CD4-positive, alpha-beta T cell (primary cell): ENCODE measurements at regions not wholly inside any gene's neighbourhood (a gene's known extent, or its start where the extent isn't known, plus 50 kb on each side); places are given as distances from the start of the nearest gene placed in this dataset.

ENCODE experiments used
- ATAC-seq: fragments of 200-7000 bp; cut with Tn5 transposase; one replicate; pipeline ENCODE4 v1.10.0; 2022; ENCODE audit warnings: mild to moderate bottlenecking; ENCODE audit not compliant: poor library complexity
- CTCF ChIA-PET: fragments of 350-600 bp; sonication (Branson Sonifier 250); formaldehyde crosslinking; loops from one replicate; lab custom pipeline; 2021; ENCODE audit warnings: antibody characterized with exemption, inconsistent platforms; lab: Charles Lee
- POLR2A ChIA-PET: fragments of 350-600 bp; sonication (Branson Sonifier 250); formaldehyde crosslinking; loops from one replicate; lab custom pipeline; 2021; ENCODE audit warnings: antibody characterized with exemption, inconsistent platforms; lab: Charles Lee
- DNase-seq, 14 experiments: peaks; one replicate each; pipeline ENCODE4 v3.0.0-alpha.2; 2013 to 2020; ENCODE audit warnings: mixed read lengths in 2 of 14
- H3K27ac ChIP-seq, 2 donors: one replicate each; pipeline versions ENCODE4 v1.5.1 to v1.7.0; 2013; ENCODE audit warnings: low read length in 2 of 2, low read depth in 1 of 2, mild to moderate bottlenecking in 1 of 2
- H3K27me3 ChIP-seq, 2 experiments: 1 replicate in 1 of 2; 2 replicates in 1 of 2; pipeline versions ENCODE4 v1.6.1 to v1.7.0; 2013; ENCODE audit warnings: low read length in 2 of 2, control low read depth in 1 of 2, mild to moderate bottlenecking in 1 of 2, moderate library complexity in 1 of 2; ENCODE audit not compliant: insufficient read depth in 2 of 2, control insufficient read depth in 1 of 2
- H3K36me3 ChIP-seq: one replicate; pipeline ENCODE4 v1.6.1; 2013; ENCODE audit warnings: low read length, control low read depth; ENCODE audit not compliant: insufficient read depth
- H3K4me1 ChIP-seq: one replicate; pipeline ENCODE4 v1.6.1; 2013; ENCODE audit warnings: low read length, control low read depth; ENCODE audit not compliant: insufficient read depth
- H3K4me3 ChIP-seq: one replicate; pipeline ENCODE4 v1.5.1; 2013; ENCODE audit warnings: mild to moderate bottlenecking, low read length, moderate library complexity
- H3K9me3 ChIP-seq, 2 experiments: 1 replicate in 1 of 2; 2 replicates in 1 of 2; pipeline versions ENCODE4 v1.6.1 to v1.7.0; 2013; ENCODE audit warnings: low read length in 2 of 2, mild to moderate bottlenecking in 2 of 2, control low read depth in 1 of 2, moderate library complexity in 1 of 2; ENCODE audit not compliant: control insufficient read depth in 1 of 2, insufficient read depth in 1 of 2
- H3K27ac Mint-ChIP-seq: one replicate; pipeline ENCODE4 v1.8.0; 2020; ENCODE audit warnings: mixed read lengths
- H3K27me3 Mint-ChIP-seq: one replicate; pipeline ENCODE4 v1.8.0; 2021; ENCODE audit warnings: mixed read lengths
- H3K36me3 Mint-ChIP-seq: one replicate; pipeline ENCODE4 v1.8.0; 2021; ENCODE audit warnings: low read depth, mixed read lengths
- H3K4me1 Mint-ChIP-seq: one replicate; pipeline ENCODE4 v1.8.0; 2021; ENCODE audit warnings: low read depth, mixed read lengths
- H3K4me3 Mint-ChIP-seq: one replicate; pipeline ENCODE4 v1.8.0; 2020; ENCODE audit warnings: mild to moderate bottlenecking, mixed read lengths
- H3K9me3 Mint-ChIP-seq: one replicate; pipeline ENCODE4 v1.8.0; 2020; ENCODE audit warnings: mixed read lengths
- intact Hi-C, 2 experiments: fragments of 100-400 bp; cut with DNase I in 1 of 2; cut with micrococcal nuclease in 1 of 2; formaldehyde crosslinking; loops; one replicate each; pipeline versions ENCODE4 v1.15.1 to v1.9.0; 2023 to 2025; cut with DNase I, micrococcal nuclease
- TF ChIP-seq, protein P1 (sequence below): fragments of 200-600 bp; IDR thresholded peaks from one replicate; pipeline ENCODE4 v1.8.0; 2022; ENCODE audit warnings: antibody characterized with exemption, mild to moderate bottlenecking

DNA sequence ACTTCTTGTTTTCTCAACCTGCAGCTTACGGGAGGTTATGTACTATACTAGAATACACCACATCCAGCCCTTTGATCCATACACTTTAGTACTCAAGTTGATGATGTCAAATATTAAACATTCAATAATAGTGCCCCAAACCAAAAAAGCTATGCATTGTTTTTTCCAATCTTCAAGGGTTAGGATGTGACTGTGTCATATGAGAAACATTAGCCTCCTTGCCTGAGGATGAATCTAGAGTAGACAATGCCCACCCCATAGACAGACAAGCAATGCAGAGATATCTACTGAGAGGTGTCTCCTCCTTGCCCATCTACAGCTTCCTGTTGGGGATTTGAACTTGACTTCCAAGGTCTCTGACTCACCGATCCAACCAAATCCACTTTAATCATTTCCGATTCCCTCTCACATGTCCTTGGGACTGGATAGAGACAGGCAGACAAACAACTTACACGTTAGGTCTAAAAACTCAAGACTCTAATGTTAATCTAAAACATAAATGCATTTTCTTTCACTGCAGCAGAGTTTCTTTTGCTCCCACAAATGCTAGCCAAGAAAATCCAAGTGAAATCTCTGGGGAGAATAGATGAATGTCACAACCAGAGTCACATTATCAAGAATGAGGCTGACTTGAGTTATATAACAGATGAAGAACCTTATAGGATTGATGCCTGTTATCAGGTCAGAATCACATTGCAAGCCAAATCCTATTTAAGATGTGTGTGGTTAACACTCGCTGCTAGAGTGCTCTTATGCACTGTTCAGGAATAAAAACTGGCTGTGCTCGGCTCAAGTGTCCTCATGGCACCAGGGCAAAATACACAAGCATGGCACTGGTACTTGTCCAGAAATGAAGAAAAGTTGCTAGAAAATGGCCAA, 75.5 kb upstream of the TNFAIP3 start:
- H3K36me3 ChIP-seq: no peaks in the 10 kb centered on the region
- Mint-ChIP-seq H3K4me3 (no peak overlapping the region), H3K27ac (peak overlapping the region; percentile 1), H3K27me3 (no peaks in the 10 kb centered on the region), H3K4me1 (peaks cover 56% of the 10 kb centered on the region), H3K9me3 (no peaks in the 10 kb centered on the region), H3K36me3 (no peaks in the 10 kb centered on the region)
- H3K4me1 ChIP-seq: peaks cover 36% of the 10 kb centered on the region
- no peak overlapping the region for H3K27ac ChIP-seq
- H3K4me3 ChIP-seq: peak overlapping the region; percentile 15
- DNase-seq (no peak), ATAC-seq (peak; percentile 23)
- H3K27me3 ChIP-seq: no peaks in the 10 kb centered on the region
- POLR2A ChIA-PET: interaction anchor here (1.4 to 1.5 kb wide), 2 partner anchors 9 to 32 kb away, joined by 3 to 4 read pairs; no protein-coding TSS in a partner anchor
- H3K9me3 ChIP-seq: no peaks in the 10 kb centered on the region
- TF ChIP-seq, protein P1, sequence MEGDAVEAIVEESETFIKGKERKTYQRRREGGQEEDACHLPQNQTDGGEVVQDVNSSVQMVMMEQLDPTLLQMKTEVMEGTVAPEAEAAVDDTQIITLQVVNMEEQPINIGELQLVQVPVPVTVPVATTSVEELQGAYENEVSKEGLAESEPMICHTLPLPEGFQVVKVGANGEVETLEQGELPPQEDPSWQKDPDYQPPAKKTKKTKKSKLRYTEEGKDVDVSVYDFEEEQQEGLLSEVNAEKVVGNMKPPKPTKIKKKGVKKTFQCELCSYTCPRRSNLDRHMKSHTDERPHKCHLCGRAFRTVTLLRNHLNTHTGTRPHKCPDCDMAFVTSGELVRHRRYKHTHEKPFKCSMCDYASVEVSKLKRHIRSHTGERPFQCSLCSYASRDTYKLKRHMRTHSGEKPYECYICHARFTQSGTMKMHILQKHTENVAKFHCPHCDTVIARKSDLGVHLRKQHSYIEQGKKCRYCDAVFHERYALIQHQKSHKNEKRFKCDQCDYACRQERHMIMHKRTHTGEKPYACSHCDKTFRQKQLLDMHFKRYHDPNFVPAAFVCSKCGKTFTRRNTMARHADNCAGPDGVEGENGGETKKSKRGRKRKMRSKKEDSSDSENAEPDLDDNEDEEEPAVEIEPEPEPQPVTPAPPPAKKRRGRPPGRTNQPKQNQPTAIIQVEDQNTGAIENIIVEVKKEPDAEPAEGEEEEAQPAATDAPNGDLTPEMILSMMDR: no peak
- CTCF ChIA-PET: interaction anchor here (1.2 to 1.4 kb wide), 3 partner anchors 74 to 75 kb away, joined by 3 to 4 read pairs (median 4); partner anchors contain the start of gene TNFAIP3
- intact Hi-C loops: no loop called here

DNA sequence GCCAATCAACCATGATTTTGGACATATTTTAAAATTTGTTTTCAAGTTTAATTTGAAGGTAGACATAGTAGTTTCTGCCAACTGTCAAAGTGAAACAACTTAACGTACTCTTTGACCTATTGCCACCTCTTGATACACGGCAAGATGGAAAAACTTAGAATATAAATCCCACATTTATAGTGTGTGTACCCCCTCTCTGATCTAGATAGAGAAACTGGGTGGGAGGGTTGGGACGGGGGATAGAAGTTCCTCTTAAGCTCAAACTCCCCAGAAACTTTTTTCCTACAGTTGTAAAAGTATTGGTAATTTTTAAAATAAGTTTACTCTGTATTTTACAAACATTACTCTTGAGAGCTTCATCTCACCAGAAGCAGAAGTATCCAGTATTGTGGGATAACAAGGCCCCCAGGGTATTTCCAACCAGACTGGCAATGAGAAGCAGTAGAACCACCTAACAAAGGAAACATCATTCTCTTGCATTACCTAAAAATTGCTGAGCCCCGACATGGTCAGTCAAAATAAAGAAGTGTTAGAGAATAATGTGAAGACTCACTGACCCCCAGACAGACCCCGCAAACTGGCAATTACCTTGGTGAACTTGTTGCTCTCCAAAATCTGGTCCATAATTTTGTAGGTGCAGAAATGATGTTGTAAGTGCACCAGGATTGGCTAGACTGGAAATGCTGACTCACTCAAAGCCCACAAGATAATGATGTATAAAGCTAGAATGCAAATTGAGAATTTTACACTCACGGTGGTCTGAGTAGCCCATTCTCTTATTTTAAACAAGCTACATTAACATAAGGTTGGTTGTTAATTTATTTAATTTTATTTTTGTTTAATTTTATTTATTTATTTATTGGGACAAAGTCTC, 74.7 kb upstream of the TNFAIP3 start:
- TF ChIP-seq, protein P1: no peak
- Histone ChIP-seq H3K36me3 (no peaks in the 10 kb centered on the region), H3K4me1 (peaks cover 36% of the 10 kb centered on the region), H3K27me3 (no peaks in the 10 kb centered on the region), H3K4me3 (peak overlapping the region; percentile 15), H3K27ac (no peak overlapping the region), H3K9me3 (no peaks in the 10 kb centered on the region)
- no peak overlapping the region for H3K4me3 Mint-ChIP-seq
- no peak for ATAC-seq
- H3K27ac Mint-ChIP-seq: peak overlapping the region; percentile 1
- CTCF ChIA-PET: interaction anchor here (1.0 to 1.4 kb wide), 3 partner anchors 75 to 84 kb away, joined by 3 to 4 read pairs (median 4); partner anchors contain the start of gene TNFAIP3
- POLR2A ChIA-PET: no interaction called here
- no peaks in the 10 kb centered on the region for H3K9me3 Mint-ChIP-seq
- H3K4me1 Mint-ChIP-seq: peaks cover 61% of the 10 kb centered on the region
- H3K36me3 Mint-ChIP-seq: no peaks in the 10 kb centered on the region
- DNase-seq: peak in 2 of 14 experiments; percentile 27 to 51
- no peaks in the 10 kb centered on the region for H3K27me3 Mint-ChIP-seq
- intact Hi-C loops: no loop called here

DNA sequence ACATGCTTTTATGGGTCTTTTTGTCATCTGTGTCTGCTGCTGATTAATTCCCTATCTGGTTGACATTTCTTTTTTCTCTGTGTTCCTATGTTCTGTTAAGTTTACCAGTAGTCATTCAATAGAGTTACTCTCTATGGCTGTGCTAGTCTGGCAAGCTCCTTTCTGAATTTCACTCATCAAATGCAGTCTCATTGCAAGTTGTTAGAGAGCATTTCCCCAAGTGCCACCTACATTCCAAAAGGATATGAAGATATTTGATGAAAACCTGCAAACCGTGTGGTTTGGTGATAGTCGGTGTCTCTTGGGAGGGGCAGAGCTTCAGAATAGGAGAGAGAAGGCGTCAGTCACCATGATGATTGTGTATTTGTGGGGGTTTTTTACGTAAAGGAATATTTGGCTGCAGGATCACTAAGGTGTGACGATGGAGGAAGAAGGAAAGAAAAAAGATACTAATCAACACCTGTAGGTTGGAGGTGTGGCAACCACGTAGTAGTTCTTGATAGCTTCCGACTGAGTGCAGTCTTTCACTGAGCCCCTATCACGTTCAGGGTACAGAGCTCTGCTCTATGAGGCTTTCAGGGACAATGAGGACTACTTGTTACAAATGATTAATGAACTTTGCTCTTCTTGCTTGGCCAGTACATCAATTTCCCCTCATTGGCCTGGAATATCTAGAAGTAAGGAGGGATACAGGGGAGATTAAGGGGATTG, 73.1 kb upstream of the TNFAIP3 start:
- H3K36me3 ChIP-seq: no peaks in the 10 kb centered on the region
- ChIA-PET POLR2A (interaction anchor here (0.7 to 3.1 kb wide), 3 partner anchors 46 to 86 kb away, joined by 3 to 15 read pairs (median 4); partner anchors contain the start of gene TNFAIP3), CTCF (interaction anchor here (0.7 to 1.9 kb wide), 4 partner anchors 19 to 86 kb away, joined by 4 to 6 read pairs (median 4); partner anchors contain the start of gene TNFAIP3)
- no peaks in the 10 kb centered on the region for H3K9me3 Mint-ChIP-seq
- no peak overlapping the region for H3K4me3 Mint-ChIP-seq
- ATAC-seq: no peak
- no peak for DNase-seq
- peaks cover 42% of the 10 kb centered on the region for H3K4me1 ChIP-seq
- H3K4me3 ChIP-seq: no peak overlapping the region
- H3K4me1 Mint-ChIP-seq: peaks cover 76% of the 10 kb centered on the region
- no peaks in the 10 kb centered on the region for H3K27me3 ChIP-seq
- intact Hi-C loops: no loop called here
- H3K36me3 Mint-ChIP-seq: no peaks in the 10 kb centered on the region
- no peak overlapping the region for H3K27ac ChIP-seq
- no peaks in the 10 kb centered on the region for H3K9me3 ChIP-seq
- no peaks in the 10 kb centered on the region for H3K27me3 Mint-ChIP-seq
- H3K27ac Mint-ChIP-seq: peak overlapping the region; percentile 45
- TF ChIP-seq, protein P1: no peak
